CD4-positive, alpha-beta T cell treated with Interleukin-15 for 1 hour (primary cell): ENCODE measurements at regions not wholly inside any gene's neighbourhood (a gene's known extent, or its start where the extent isn't known, plus 50 kb on each side); places are given as distances from the start of the nearest gene placed in this dataset.

Experiments used
- DNase-seq: peaks from one replicate; pipeline ENCODE4 v3.0.0-alpha.2; 2020

GRCh38 chr13:105971312-105971711 lies 564.1 kb downstream of the EFNB2 start:
- no peak for DNase-seq

GRCh38 chr13:105969761-105970160 lies 565.7 kb downstream of the EFNB2 start:
- DNase-seq = no peak

- no peak for DNase-seq
These were observed 569.6 kb downstream of the EFNB2 start for GRCh38 chr13:105965910-105966309.

- DNase-seq = no peak
These were observed 573.4 kb downstream of the EFNB2 start for GRCh38 chr13:105962080-105962479.

- no peak for DNase-seq
These were observed 574.0 kb downstream of the EFNB2 start for GRCh38 chr13:105961438-105961837.

GRCh38 chr13:105960326-105960725 lies 575.1 kb downstream of the EFNB2 start:
- DNase-seq = no peak

- no peak for DNase-seq
These were observed 575.6 kb downstream of the EFNB2 start for GRCh38 chr13:105959876-105960275.

- DNase-seq = no peak
These were observed 577.6 kb downstream of the EFNB2 start for GRCh38 chr13:105957769-105958438.

- no peak for DNase-seq
These were observed 578.5 kb downstream of the EFNB2 start for GRCh38 chr13:105956921-105957320.

- no peak for DNase-seq
These were observed 582.5 kb downstream of the EFNB2 start for GRCh38 chr13:105952973-105953290.

- DNase-seq = no peak
These were observed 583.1 kb downstream of the EFNB2 start for GRCh38 chr13:105952233-105952972.

- no peak for DNase-seq
These were observed 587.3 kb downstream of the EFNB2 start for GRCh38 chr13:105948143-105948542.

- no peak for DNase-seq
These were observed 594.6 kb downstream of the EFNB2 start for GRCh38 chr13:105940882-105941281.

- DNase-seq = no peak
These were observed 598.0 kb downstream of the EFNB2 start for GRCh38 chr13:105937451-105937850.

- no peak for DNase-seq
These were observed 598.6 kb downstream of the EFNB2 start for GRCh38 chr13:105936816-105937215.

GRCh38 chr13:105929505-105929904 lies 606.0 kb downstream of the EFNB2 start:
- DNase-seq = no peak

GRCh38 chr13:105928901-105929300 lies 606.6 kb downstream of the EFNB2 start:
- no peak for DNase-seq

- DNase-seq = no peak
These were observed 607.4 kb downstream of the EFNB2 start for GRCh38 chr13:105928048-105928447.

GRCh38 chr13:105925496-105925895 lies 610.0 kb downstream of the EFNB2 start:
- DNase-seq = no peak

GRCh38 chr13:105921711-105922110 lies 613.8 kb downstream of the EFNB2 start:
- no peak for DNase-seq

- DNase-seq = no peak
These were observed 615.1 kb downstream of the EFNB2 start for GRCh38 chr13:105920370-105920769.

GRCh38 chr13:105918842-105919741 lies 616.4 kb downstream of the EFNB2 start:
- no peak for DNase-seq

GRCh38 chr13:105915146-105915850 lies 620.2 kb downstream of the EFNB2 start:
- no peak for DNase-seq
